Activated T-cell treated with anti-CD3 and anti-CD28 coated beads, Interleukin-2, amount 50 U/mL, for 72 hours (primary cell): ENCODE measurements at regions not wholly inside any gene's neighbourhood (a gene's known extent, or its start where the extent isn't known, plus 50 kb on each side); places are given as distances from the start of the nearest gene placed in this dataset.

Experiments used
- ATAC-seq, 2 donors: fragments of 150-1000 bp; cut with Tn5 transposase; replicated peaks in 1 of 2; 2 replicates each; pipeline ENCODE4 v1.10.0; 2021; ENCODE audit warnings: moderate library complexity in 2 of 2, mild to moderate bottlenecking in 1 of 2
- DNase-seq, 2 donors: peaks; one replicate each; pipeline ENCODE4 v3.0.0; 2021 to 2022; ENCODE audit warnings: mixed read lengths in 1 of 2
- H3K27ac Mint-ChIP-seq: one replicate; pipeline ENCODE4 v1.8.0; 2022; ENCODE audit warnings: mild to moderate bottlenecking, moderate library complexity, mixed read lengths
- H3K27me3 Mint-ChIP-seq: one replicate; pipeline ENCODE4 v1.8.0; 2022; ENCODE audit warnings: low read depth, mixed read lengths
- H3K36me3 Mint-ChIP-seq, 2 donors: one replicate each; pipeline ENCODE4 v1.8.0; 2022; ENCODE audit warnings: mixed read lengths in 2 of 2, mild to moderate bottlenecking in 1 of 2; ENCODE audit not compliant: insufficient read depth in 2 of 2
- H3K4me1 Mint-ChIP-seq: one replicate; pipeline ENCODE4 v1.8.0; 2022; ENCODE audit warnings: low read depth, mixed read lengths
- H3K4me3 Mint-ChIP-seq, 2 donors: one replicate each; pipeline ENCODE4 v1.8.0; 2022; ENCODE audit warnings: mild to moderate bottlenecking in 2 of 2, mixed read lengths in 2 of 2, moderate library complexity in 2 of 2
- H3K9me3 Mint-ChIP-seq, 2 donors: one replicate each; pipeline ENCODE4 v1.8.0; 2022; ENCODE audit warnings: mixed read lengths in 2 of 2

GRCh38 chr10:34875061-34875460 is 60.0 kb upstream of the PARD3 start:
- Mint-ChIP-seq H3K27ac (no peak overlapping the region), H3K9me3 (no peaks in the 10 kb centered on the region), H3K4me3 (no peak overlapping the region), H3K27me3 (peaks cover 5% of the 10 kb centered on the region), H3K4me1 (no peaks in the 10 kb centered on the region), H3K36me3 (no peaks in the 10 kb centered on the region)
- DNase-seq (no peak), ATAC-seq (no peak)

GRCh38 chr10:34872820-34873219 is 57.7 kb upstream of the PARD3 start:
- DNase-seq (no peak), ATAC-seq (no peak)
- no peak overlapping the region for H3K4me3 Mint-ChIP-seq
- no peaks in the 10 kb centered on the region for H3K4me1 Mint-ChIP-seq
- H3K27ac Mint-ChIP-seq: no peak overlapping the region
- H3K36me3 Mint-ChIP-seq: no peaks in the 10 kb centered on the region
- peaks cover 6% of the 10 kb centered on the region for H3K27me3 Mint-ChIP-seq
- no peaks in the 10 kb centered on the region for H3K9me3 Mint-ChIP-seq

- H3K4me1 Mint-ChIP-seq: no peaks in the 10 kb centered on the region
- H3K27me3 Mint-ChIP-seq: peaks cover 10% of the 10 kb centered on the region
- DNase-seq (no peak), ATAC-seq (no peak)
- H3K27ac Mint-ChIP-seq: no peak overlapping the region
- no peaks in the 10 kb centered on the region for H3K9me3 Mint-ChIP-seq
- H3K36me3 Mint-ChIP-seq: no peaks in the 10 kb centered on the region
- H3K4me3 Mint-ChIP-seq: no peak overlapping the region
These were observed 54.2 kb upstream of the PARD3 start for GRCh38 chr10:34869135-34869836.

GRCh38 chr10:34868589-34868988 is 53.5 kb upstream of the PARD3 start:
- peaks cover 17% of the 10 kb centered on the region for H3K27me3 Mint-ChIP-seq
- no peaks in the 10 kb centered on the region for H3K36me3 Mint-ChIP-seq
- no peak for DNase-seq
- no peaks in the 10 kb centered on the region for H3K4me1 Mint-ChIP-seq
- no peak overlapping the region for H3K4me3 Mint-ChIP-seq
- no peaks in the 10 kb centered on the region for H3K9me3 Mint-ChIP-seq
- no peak for ATAC-seq
- no peak overlapping the region for H3K27ac Mint-ChIP-seq

GRCh38 chr10:34866848-34867247 is 51.8 kb upstream of the PARD3 start:
- no peak for DNase-seq
- Mint-ChIP-seq H3K27me3 (peaks cover 17% of the 10 kb centered on the region), H3K4me3 (no peak overlapping the region), H3K9me3 (no peaks in the 10 kb centered on the region), H3K4me1 (no peaks in the 10 kb centered on the region), H3K36me3 (no peaks in the 10 kb centered on the region), H3K27ac (no peak overlapping the region)
- no peak for ATAC-seq
